ENCODE measurements at regions not wholly inside any gene's neighbourhood (a gene's known extent, or its start where the extent isn't known, plus 50 kb on each side); places are given as distances from the start of the nearest gene placed in this dataset.
"Not testable (repeated sequence)": the region's sequence is repeated elsewhere in the genome, so short reads cannot be mapped to it uniquely, and the experiment has no call there.

DNA sequence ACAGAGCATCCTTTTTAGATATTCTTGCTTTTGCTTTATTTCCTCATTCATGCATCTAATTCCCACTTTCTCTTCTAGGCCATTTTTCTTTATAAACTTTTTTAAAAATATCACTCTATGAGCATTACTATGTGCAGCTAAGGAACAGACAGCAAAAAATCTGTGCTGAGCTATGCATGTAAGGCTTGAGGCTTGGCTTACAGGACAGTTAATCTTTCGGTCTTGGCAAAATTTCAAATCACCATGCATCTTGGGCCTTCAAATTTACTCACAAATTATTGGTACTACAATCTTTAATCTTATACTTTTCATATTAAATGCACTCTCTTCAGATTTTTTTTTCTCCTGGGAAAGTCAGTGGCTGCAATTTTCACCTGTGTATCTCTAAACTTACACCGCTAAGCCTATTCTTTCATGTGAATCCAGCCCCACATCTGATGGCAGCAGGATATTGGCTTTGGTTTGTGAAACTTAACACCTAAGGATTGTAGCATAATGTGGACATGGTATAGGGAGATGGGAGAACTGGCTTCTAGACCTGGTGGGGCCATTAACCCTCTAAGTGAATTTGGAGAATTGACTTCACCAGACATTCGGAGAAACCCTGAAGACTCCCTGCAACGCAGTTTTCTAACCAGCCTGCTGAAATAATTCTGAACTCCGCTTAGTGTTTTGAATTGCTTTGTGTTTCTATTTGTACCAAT is 278.3 kb downstream of the SPRY1 start:
- DNase-seq: peak; percentile 43

DNA sequence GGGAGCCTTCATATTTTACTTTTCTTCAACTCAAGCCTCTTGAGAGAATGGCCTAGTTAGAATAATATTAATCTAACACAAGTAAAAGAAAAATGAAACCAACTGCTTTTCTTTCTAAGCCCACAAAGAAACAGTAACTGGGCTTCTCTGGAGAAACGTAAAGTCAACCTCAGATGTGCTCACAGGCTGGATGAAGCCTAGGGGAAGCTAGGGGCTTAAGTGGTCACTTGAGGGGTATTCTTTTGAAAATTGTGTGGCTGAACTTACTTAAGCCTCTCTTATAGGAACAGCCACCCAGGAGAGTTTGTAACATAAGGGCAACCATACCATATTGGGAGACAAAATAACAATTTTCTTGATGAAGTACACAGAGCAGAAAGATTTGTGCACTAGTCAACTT is 279.0 kb downstream of the SPRY1 start:
- peak; percentile 54 for DNase-seq

DNA sequence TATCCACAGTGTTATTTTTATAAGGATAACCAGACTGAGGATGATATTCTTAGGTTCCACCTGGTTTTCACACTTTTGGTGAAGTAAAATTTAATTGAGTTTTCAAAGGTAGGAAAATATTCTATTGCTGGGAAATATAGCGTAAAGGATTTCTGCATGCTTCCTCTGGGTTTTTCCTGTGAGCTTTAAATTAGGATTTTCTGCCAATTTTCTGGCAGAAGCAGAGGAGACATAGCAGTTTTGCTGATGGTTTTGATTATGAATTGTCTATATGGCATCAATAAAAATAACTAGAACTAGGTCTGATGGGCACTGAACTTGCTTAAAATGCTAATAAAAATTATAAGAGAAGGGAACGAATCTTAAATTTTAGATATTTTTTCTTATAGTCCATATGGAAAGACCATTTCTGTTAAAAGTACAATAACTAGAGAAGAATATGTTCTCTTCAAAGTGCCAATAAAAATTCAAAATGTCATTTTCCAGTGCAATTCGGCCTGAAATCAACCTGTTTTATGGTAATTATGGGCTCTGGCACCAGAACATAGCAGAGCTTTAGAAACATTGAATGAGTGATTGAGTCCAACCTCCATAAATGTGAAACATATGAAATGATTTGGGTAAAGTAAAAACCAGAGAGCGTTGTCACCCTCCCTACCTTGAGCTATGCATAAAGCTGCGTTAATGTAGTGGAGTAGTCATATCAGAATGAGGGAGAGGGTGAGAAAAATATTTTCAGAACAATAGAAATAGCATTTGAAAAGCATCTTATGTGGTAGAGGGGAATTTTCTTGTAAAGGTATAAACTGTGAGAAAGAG is 279.7 kb downstream of the SPRY1 start:
- DNase-seq: peak; percentile 56

- DNase-seq: peak; percentile 43
Observed at GRCh38 chr4:123676890-123677229, 280.3 kb downstream of the SPRY1 start.

GRCh38 chr4:123682931-123683330 is 286.3 kb downstream of the SPRY1 start:
- DNase-seq: no peak

GRCh38 chr4:123684937-123685336 is 288.3 kb downstream of the SPRY1 start:
- not testable (repeated sequence) for DNase-seq

- not testable (repeated sequence) for DNase-seq
Observed at GRCh38 chr4:123695531-123695930, 298.9 kb downstream of the SPRY1 start.

- DNase-seq: no peak
Observed at GRCh38 chr4:123696687-123697086, 300.1 kb downstream of the SPRY1 start.

DNA sequence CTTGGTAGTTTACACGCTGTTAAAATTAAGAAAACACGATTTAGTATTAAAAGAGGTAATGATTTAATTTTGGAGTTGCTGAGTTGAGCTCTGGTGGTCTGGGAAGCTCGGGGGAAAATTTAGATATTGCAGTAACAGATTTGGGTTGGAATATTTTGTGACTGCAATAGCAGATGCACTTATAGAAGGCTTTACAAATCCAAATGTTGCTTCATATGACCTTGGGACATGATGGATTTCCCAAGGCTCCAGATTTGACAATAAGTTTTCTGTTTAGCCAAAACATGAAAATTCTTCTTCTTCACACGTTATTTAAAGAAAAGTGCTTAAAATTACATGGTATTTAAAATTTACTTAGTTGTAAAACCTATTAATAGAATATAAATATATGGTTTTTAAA is 302.0 kb downstream of the SPRY1 start:
- DNase-seq: no peak

GRCh38 chr4:123699880-123700771 is 303.5 kb downstream of the SPRY1 start:
- peak; percentile 59 for DNase-seq

DNA sequence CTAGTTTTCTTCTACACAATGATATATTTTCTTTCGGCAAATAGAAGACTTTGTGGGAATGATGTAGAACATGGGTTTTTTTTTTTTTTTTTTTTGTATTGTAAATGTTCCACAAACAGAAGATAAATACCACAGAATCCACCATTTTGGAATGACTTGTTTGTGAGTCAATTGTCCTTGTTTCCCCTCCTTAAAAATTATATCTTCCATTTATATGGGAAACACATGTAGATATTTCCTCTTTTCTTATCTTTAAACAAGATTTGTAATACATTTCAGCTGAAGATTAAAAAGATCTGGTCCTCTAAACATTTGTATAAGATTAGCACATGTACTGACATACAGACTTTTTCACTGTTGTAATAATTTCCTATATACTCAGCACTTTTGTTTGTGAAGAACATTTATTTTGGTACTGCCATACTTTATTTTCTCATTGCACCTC is 304.6 kb downstream of the SPRY1 start:
- no peak for DNase-seq

DNA sequence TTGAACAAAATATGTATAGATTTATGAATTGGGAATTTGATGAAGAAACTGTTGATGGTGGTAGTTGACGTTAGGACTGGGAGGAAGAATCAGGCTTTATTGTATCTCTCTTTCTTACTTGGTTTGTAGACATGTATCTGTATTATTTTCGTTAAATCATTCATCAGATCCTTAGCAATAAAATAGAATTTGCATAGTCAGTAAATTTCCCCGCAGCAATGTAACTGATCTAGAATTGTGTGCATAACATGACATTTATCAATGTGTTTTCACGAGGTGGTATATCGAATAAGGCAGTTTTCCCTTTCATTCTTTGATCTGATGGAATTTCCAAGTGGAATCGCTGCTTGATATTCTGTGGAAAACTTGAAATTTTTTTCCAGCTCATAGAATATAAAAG is 308.8 kb downstream of the SPRY1 start:
- no peak for DNase-seq

GRCh38 chr4:123706973-123707372 is 310.4 kb downstream of the SPRY1 start:
- no peak for DNase-seq

DNA sequence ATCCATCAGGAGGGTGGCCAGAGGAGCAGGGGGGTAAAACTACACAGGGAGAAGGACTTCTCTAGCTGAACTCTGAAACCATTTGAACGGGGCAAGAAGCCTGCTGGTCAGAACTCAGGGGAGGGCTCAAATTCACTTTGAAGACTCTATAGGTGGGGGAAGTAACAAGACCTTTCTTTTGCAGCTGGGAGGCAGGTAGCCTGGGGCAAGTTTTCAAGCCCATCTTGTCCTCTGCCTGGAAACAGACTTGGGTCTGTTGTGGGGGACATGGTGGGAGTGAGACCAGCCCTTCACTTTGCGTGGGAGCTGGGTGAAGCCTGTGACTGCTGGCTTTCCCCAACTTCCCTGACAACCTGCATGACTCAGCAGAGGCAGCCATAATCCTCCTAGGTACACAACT is 312.3 kb downstream of the SPRY1 start:
- DNase-seq: no peak

DNA sequence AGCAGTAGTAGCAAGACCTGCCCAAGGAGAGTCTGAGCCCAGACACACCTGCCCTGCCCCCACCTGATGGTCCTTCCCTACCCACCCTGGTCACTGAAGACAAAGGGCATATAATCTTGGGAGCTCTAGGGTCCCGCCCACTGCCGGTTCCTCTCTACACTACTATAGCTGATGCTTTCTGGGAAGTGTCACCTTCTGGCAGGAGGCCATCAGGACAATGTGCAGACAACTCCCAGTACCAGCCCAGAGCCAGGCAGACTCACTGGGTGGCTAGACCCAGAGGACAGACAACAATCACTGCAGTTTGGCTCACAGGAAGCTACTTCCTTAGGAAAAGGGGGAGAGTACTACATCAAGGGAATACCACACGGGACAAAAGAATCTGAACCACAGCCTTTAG is 312.7 kb downstream of the SPRY1 start:
- no peak for DNase-seq

GRCh38 chr4:123731035-123731434 is 334.4 kb downstream of the SPRY1 start:
- no peak for DNase-seq

DNA sequence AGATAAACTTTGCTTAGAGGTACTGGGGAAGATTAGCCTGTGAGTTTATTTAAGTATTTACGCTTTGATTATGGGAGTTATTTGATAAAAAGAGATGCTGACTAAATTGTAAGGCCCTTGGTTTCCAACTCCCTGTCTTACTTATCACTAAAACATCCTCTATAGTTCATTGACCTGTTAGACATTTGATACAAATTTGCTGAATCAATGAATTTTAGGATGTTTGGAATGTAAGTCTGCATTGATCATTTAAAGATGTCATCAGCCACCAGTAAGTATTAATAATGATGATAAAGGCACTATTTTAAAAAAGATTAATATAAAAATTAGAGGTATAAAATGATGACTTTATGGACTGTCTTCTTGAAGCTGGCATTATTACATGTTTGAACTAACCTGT is 340.6 kb downstream of the SPRY1 start:
- no peak for DNase-seq

- DNase-seq: no peak
Observed at GRCh38 chr4:123739806-123740205, 343.2 kb downstream of the SPRY1 start.

- DNase-seq: no peak
Observed at GRCh38 chr4:123740236-123740635, 343.6 kb downstream of the SPRY1 start.

DNA sequence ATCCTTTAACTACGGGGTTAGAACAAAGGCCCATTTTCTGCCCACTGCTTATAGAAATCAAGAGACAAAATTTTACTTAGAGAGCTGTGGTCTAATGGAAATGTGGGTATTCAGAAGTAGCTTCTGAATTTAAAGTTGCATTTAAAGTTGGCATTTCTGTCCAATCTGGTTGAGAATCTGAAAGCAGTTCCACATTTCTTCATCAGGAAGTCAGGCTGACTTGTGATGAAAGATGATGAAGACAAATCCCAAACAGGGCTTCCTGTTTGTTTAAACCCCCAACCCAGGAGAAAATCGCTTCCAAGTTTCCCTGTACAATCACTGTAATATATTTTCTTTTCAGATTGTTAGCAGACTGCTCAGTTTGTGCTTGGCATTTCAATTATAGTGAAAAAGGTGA is 345.3 kb downstream of the SPRY1 start:
- DNase-seq: no peak

- no peak for DNase-seq
Observed at GRCh38 chr4:123743848-123744247, 347.3 kb downstream of the SPRY1 start.

- DNase-seq: no peak
Observed at GRCh38 chr4:123744664-123745290, 348.2 kb downstream of the SPRY1 start.
